H9 (cell line): ENCODE measurements at regions not wholly inside any gene's neighbourhood (a gene's known extent, or its start where the extent isn't known, plus 50 kb on each side); places are given as distances from the start of the nearest gene placed in this dataset.

Experiments used
- DNase-seq: peaks from one replicate; pipeline ENCODE4 v3.0.0-alpha.2; 2017
- H2AFZ ChIP-seq: one replicate; pipeline ENCODE4 v1.6.1; 2013; ENCODE audit warnings: mild to moderate bottlenecking, low read length, control low read depth, moderate library complexity
- H2AK5ac ChIP-seq: 2 replicates; pipeline ENCODE4 v1.6.1; 2013; ENCODE audit warnings: low read length, control low read depth, mixed read lengths; ENCODE audit not compliant: insufficient read length
- H2BK120ac ChIP-seq: one replicate; pipeline ENCODE4 v1.6.1; 2013; ENCODE audit warnings: low read depth, mild to moderate bottlenecking, low read length, control low read depth, inconsistent platforms; ENCODE audit not compliant: poor library complexity, severe bottlenecking
- H2BK12ac ChIP-seq: 2 replicates; pipeline ENCODE4 v1.6.1; 2013; ENCODE audit warnings: low read length, control low read depth, mixed read lengths, low read depth; ENCODE audit not compliant: insufficient read length
- H2BK15ac ChIP-seq: 2 replicates; pipeline ENCODE4 v1.6.1; 2013; ENCODE audit warnings: low read depth, low read length, control low read depth
- H2BK20ac ChIP-seq: one replicate; pipeline ENCODE4 v1.6.1; 2013; ENCODE audit warnings: low read depth, mild to moderate bottlenecking, low read length, control low read depth, inconsistent platforms; ENCODE audit not compliant: poor library complexity, severe bottlenecking
- H2BK5ac ChIP-seq: 2 replicates; pipeline ENCODE4 v1.6.1; 2013; ENCODE audit warnings: low read length, control low read depth, mixed read lengths; ENCODE audit not compliant: insufficient read length
- H3K14ac ChIP-seq: 2 replicates; pipeline ENCODE4 v1.6.1; 2013; ENCODE audit warnings: low read length, control low read depth; ENCODE audit not compliant: insufficient read depth
- H3K18ac ChIP-seq: 2 replicates; pipeline ENCODE4 v1.6.1; 2013; ENCODE audit warnings: low read depth, mild to moderate bottlenecking, mixed read lengths, low read length, control low read depth; ENCODE audit not compliant: insufficient read length
- H3K23ac ChIP-seq: 2 replicates; pipeline ENCODE4 v1.6.1; 2013; ENCODE audit warnings: low read length, control low read depth, mixed read lengths, low read depth; ENCODE audit not compliant: insufficient read length
- H3K23me2 ChIP-seq: 2 replicates; pipeline ENCODE4 v1.6.1; 2013; ENCODE audit warnings: low read depth, mild to moderate bottlenecking, mixed read lengths, low read length, control low read depth; ENCODE audit not compliant: insufficient read length, poor library complexity, severe bottlenecking
- H3K27ac ChIP-seq: 2 replicates; pipeline ENCODE4 v1.5.1; 2013; ENCODE audit warnings: low read length, control low read depth, mixed read lengths, low read depth; ENCODE audit not compliant: insufficient read length
- H3K27me3 ChIP-seq: 2 replicates; pipeline ENCODE4 v1.6.1; 2013; ENCODE audit warnings: low read length, control low read depth, inconsistent platforms; ENCODE audit not compliant: insufficient read depth
- H3K4ac ChIP-seq: 2 replicates; pipeline ENCODE4 v1.6.1; 2013; ENCODE audit warnings: low read depth, mild to moderate bottlenecking, control low read depth, inconsistent platforms, low read length, moderate library complexity
- H3K4me1 ChIP-seq: 2 replicates; pipeline ENCODE4 v1.6.1; 2013; ENCODE audit warnings: low read length, control low read depth, inconsistent platforms; ENCODE audit not compliant: insufficient read depth
- H3K4me2 ChIP-seq: 2 replicates; pipeline ENCODE4 v1.6.1; 2013; ENCODE audit warnings: low read length, control low read depth, mixed read lengths; ENCODE audit not compliant: insufficient read length, insufficient read depth
- H3K56ac ChIP-seq: 2 replicates; pipeline ENCODE4 v1.6.1; 2013; ENCODE audit warnings: low read depth, mild to moderate bottlenecking, mixed read lengths, low read length, control low read depth; ENCODE audit not compliant: insufficient read length
- H3K79me1 ChIP-seq: 2 replicates; pipeline ENCODE4 v1.6.1; 2013; ENCODE audit warnings: low read depth, mild to moderate bottlenecking, moderate library complexity, low read length, control low read depth, inconsistent platforms; ENCODE audit not compliant: insufficient read depth, poor library complexity, severe bottlenecking
- H3K79me2 ChIP-seq: 2 replicates; pipeline ENCODE4 v1.6.1; 2013; ENCODE audit warnings: low read length, control low read depth, inconsistent platforms; ENCODE audit not compliant: insufficient read depth
- H3K9ac ChIP-seq: 2 replicates; pipeline ENCODE4 v1.6.1; 2013; ENCODE audit warnings: low read length, control low read depth, mixed read lengths; ENCODE audit not compliant: insufficient read length; ENCODE audit errors: extremely low read depth
- H3K9me3 ChIP-seq: one replicate; pipeline ENCODE4 v1.6.1; 2013; ENCODE audit warnings: low read depth, low read length, inconsistent platforms; ENCODE audit not compliant: control insufficient read depth
- H3T11ph ChIP-seq: one replicate; pipeline ENCODE4 v1.6.1; 2013; ENCODE audit warnings: mild to moderate bottlenecking, low read length, control low read depth, inconsistent platforms
- H4K20me1 ChIP-seq: one replicate; pipeline ENCODE4 v1.6.1; 2013; ENCODE audit not compliant: control insufficient read depth, insufficient read length, insufficient read depth
- H4K5ac ChIP-seq: 2 replicates; pipeline ENCODE4 v1.6.1; 2013; ENCODE audit warnings: low read depth, mild to moderate bottlenecking, mixed read lengths, low read length, control low read depth; ENCODE audit not compliant: insufficient read length
- H4K8ac ChIP-seq: replicated peaks from 2 replicates; pipeline ENCODE4 v1.6.1; 2013; ENCODE audit warnings: low read length, control low read depth, mixed read lengths, low read depth; ENCODE audit not compliant: insufficient read length
- H4K91ac ChIP-seq: 2 replicates; pipeline ENCODE4 v1.6.1; 2013; ENCODE audit warnings: low read depth, mild to moderate bottlenecking, moderate library complexity, mixed read lengths, low read length, control low read depth; ENCODE audit not compliant: insufficient read length
- H3K27ac Mint-ChIP-seq, 3 experiments: 2 replicates in 2 of 3; 3 replicates in 1 of 3; pipeline ENCODE4 v1.8.0; 2020 to 2021; ENCODE audit warnings: mixed read lengths in 3 of 3, mild to moderate bottlenecking in 1 of 3, moderate library complexity in 1 of 3
- H3K27me3 Mint-ChIP-seq: 2 replicates; pipeline ENCODE4 v1.8.0; 2021; ENCODE audit warnings: low read depth, mild to moderate bottlenecking, moderate library complexity, mixed read lengths
- H3K36me3 Mint-ChIP-seq, 3 experiments: 2 replicates in 2 of 3; 3 replicates in 1 of 3; pipeline ENCODE4 v1.8.0; 2020 to 2021; ENCODE audit warnings: low read depth in 3 of 3, mixed read lengths in 3 of 3; ENCODE audit not compliant: insufficient read depth in 1 of 3
- H3K4me1 Mint-ChIP-seq, 2 experiments: 2 replicates each; pipeline ENCODE4 v1.8.0; 2020; ENCODE audit warnings: mixed read lengths in 2 of 2
- H3K4me3 Mint-ChIP-seq, 2 experiments: 2 replicates in 1 of 2; 3 replicates in 1 of 2; pipeline ENCODE4 v1.8.0; 2020 to 2021; ENCODE audit warnings: mild to moderate bottlenecking in 2 of 2, mixed read lengths in 2 of 2, moderate library complexity in 1 of 2
- H3K9me3 Mint-ChIP-seq, 2 experiments: 2 replicates in 1 of 2; 3 replicates in 1 of 2; pipeline ENCODE4 v1.8.0; 2020; ENCODE audit warnings: mild to moderate bottlenecking in 2 of 2, mixed read lengths in 2 of 2, moderate library complexity in 1 of 2
- CTCF ChIP-seq: fragments of 200-600 bp; sonication (generic); conservative IDR thresholded peaks from 3 replicates; pipeline ENCODE4 v1.8.0; 2021; ENCODE audit warnings: antibody characterized with exemption, mild to moderate bottlenecking
- WGBS: extraction: QIAGEN DNeasy Blood & Tissue Kit; methylation state at CpG from one replicate; pipeline ENCODE4 v1.1.7; 2013; ENCODE audit warnings: missing lambda C conversion rate, low lambda C conversion rate, mixed read lengths; ENCODE audit not compliant: insufficient read length; ENCODE audit errors: extremely low coverage; 5-methylcytosine and 5-hydroxymethylcytosine counted together

- Histone ChIP-seq H2BK12ac (no peak overlapping the region), H3K79me2 (no peaks in the 10 kb centered on the region), H3K4ac (no peak overlapping the region), H3K79me1 (no peaks in the 10 kb centered on the region), H4K91ac (no peak overlapping the region), H3K9ac (no peak overlapping the region), H3K14ac (no peak overlapping the region), H3K27me3 (no peaks in the 10 kb centered on the region), H3K56ac (no peak overlapping the region), H3K18ac (no peak overlapping the region), H2BK20ac (no peak overlapping the region), H3K23me2 (no peaks in the 10 kb centered on the region), H3K9me3 (no peaks in the 10 kb centered on the region), H3K4me2 (no peak overlapping the region), H2BK5ac (no peak overlapping the region), H4K8ac (no peak overlapping the region), H3K4me1 (no peaks in the 10 kb centered on the region), H3T11ph (no peak overlapping the region), H4K20me1 (no peaks in the 10 kb centered on the region), H2BK120ac (no peak overlapping the region), H3K23ac (no peak overlapping the region), H4K5ac (no peak overlapping the region), H3K27ac (no peak overlapping the region), H2AFZ (no peak overlapping the region), H2AK5ac (no peak overlapping the region), H2BK15ac (no peak overlapping the region)
- peaks cover 9 to 20% of the 10 kb centered on the region in 2 experiments for H3K4me1 Mint-ChIP-seq
- WGBS = no CpG with 5 or more reads among the region's 13 CpGs
- H3K27ac Mint-ChIP-seq = no peak overlapping the region
- H3K4me3 Mint-ChIP-seq = no peak overlapping the region
- no peaks in the 10 kb centered on the region for H3K9me3 Mint-ChIP-seq
- H3K36me3 Mint-ChIP-seq = no peaks in the 10 kb centered on the region; a peak in 1 of 7 replicates
- TF ChIP-seq CTCF = no peak
- H3K27me3 Mint-ChIP-seq = no peaks in the 10 kb centered on the region; the same call in 1 of the 2 replicates
- peak; percentile 14 for DNase-seq
Measured at GRCh38 chr2:240301256-240301795, 134.1 kb upstream of the GPC1 start.
